HCT116 (cell line): ENCODE measurements at regions not wholly inside any gene's neighbourhood (a gene's known extent, or its start where the extent isn't known, plus 50 kb on each side); places are given as distances from the start of the nearest gene placed in this dataset.

Experiments
- ATAC-seq: fragments of 200-7000 bp; cut with Tn5 transposase; 2 replicates; pipeline ENCODE4 v1.9.1; 2020; ENCODE audit warnings: mild to moderate bottlenecking, moderate library complexity
- BruUV-seq: library from RNA; stranded (reverse); fragments of 400-500 nt; replicated peaks from 2 replicates; lab custom pipeline; 2021; lab: Mats Ljungman, UMichigan
- CTCF ChIA-PET: fragments of 300-600 bp; sonication (Branson Sonifier 250); formaldehyde crosslinking; loops from one replicate; lab custom pipeline; 2021; ENCODE audit warnings: antibody characterized with exemption; lab: Charles Lee
- POLR2A ChIA-PET: fragments of 300-600, 350-600 bp; sonication (Branson Sonifier 250); formaldehyde crosslinking; loops from one replicate; lab custom pipeline; 2021; ENCODE audit warnings: antibody characterized with exemption; lab: Charles Lee
- RAD21 ChIA-PET, 2 experiments: fragments of 300-600 bp; sonication (Branson Sonifier 250); formaldehyde crosslinking; loops; one replicate each; lab custom pipeline; 2023; ENCODE audit warnings: low total read pairs in 2 of 2; ENCODE audit not compliant: uncharacterized antibody in 2 of 2, unreplicated experiment in 2 of 2, low non-redundant PET in 1 of 2; lab: Charles Lee
- DNase-seq: peaks from one replicate; pipeline ENCODE4 v3.0.0-alpha.2; 2010; ENCODE audit warnings: low read depth, low spot score
- H2AFZ ChIP-seq: fragments of 200-600 bp; shearing (Covaris generic), sonication (generic); 2 replicates; pipeline ENCODE4 v1.6.1; 2017; ENCODE audit warnings: low read depth, mixed run types, mixed read lengths, antibody characterized with exemption, low read length; ENCODE audit not compliant: poor library complexity, severe bottlenecking
- H3K27ac ChIP-seq: 2 replicates; pipeline ENCODE4 v1.5.1; 2012; ENCODE audit warnings: low read depth, low read length
- H3K27me3 ChIP-seq: fragments of 200-600 bp; sonication (generic); 2 replicates; pipeline ENCODE4 v1.6.1; 2016; ENCODE audit warnings: mixed run types, low read length, mixed read lengths; ENCODE audit not compliant: insufficient read depth
- H3K36me3 ChIP-seq, 2 experiments: fragments of 200-500 bp in 1 of 2; fragments of 200-600 bp in 1 of 2; sonication (Bioruptor generic) in 1 of 2; sonication (generic) in 1 of 2; 2 replicates each; pipeline versions ENCODE4 v1.5.1 to v1.6.1; 2014 to 2016; ENCODE audit warnings: low read length in 2 of 2, inconsistent platforms in 1 of 2, mixed read lengths in 1 of 2, mixed run types in 1 of 2; ENCODE audit not compliant: insufficient read depth in 2 of 2, control insufficient read depth in 1 of 2
- H3K4me1 ChIP-seq, 2 experiments: fragments of 200-600 bp in 1 of 2; sonication (generic) in 1 of 2; 2 replicates each; pipeline versions ENCODE4 v1.5.1 to v1.6.1; 2012 to 2017; ENCODE audit warnings: low read length in 2 of 2, inconsistent platforms in 1 of 2, mild to moderate bottlenecking in 1 of 2, mixed read lengths in 1 of 2, mixed run types in 1 of 2, moderate library complexity in 1 of 2; ENCODE audit not compliant: insufficient read depth in 2 of 2, control insufficient read depth in 1 of 2
- H3K4me2 ChIP-seq: fragments of 200-600 bp; sonication (generic); 2 replicates; pipeline ENCODE4 v1.6.1; 2017; ENCODE audit warnings: mixed run types, low read length, mixed read lengths
- H3K4me3 ChIP-seq, 2 experiments: fragments of 200-600 bp in 1 of 2; sonication (generic) in 1 of 2; replicated peaks in 1 of 2; 2 replicates each; pipeline ENCODE4 v1.5.1; 2011 to 2016; ENCODE audit warnings: low read length in 2 of 2, control low read depth in 1 of 2, low read depth in 1 of 2, mild to moderate bottlenecking in 1 of 2, mixed read lengths in 1 of 2, mixed run types in 1 of 2
- H3K79me2 ChIP-seq: fragments of 200-600 bp; sonication (generic); 2 replicates; pipeline ENCODE4 v1.6.1; 2017; ENCODE audit warnings: mild to moderate bottlenecking, mixed run types, low read length, moderate library complexity, mixed read lengths; ENCODE audit not compliant: insufficient read depth
- H3K9ac ChIP-seq: fragments of 200-600 bp; sonication (generic); 2 replicates; pipeline ENCODE4 v1.6.1; 2016; ENCODE audit warnings: low read length, mixed read lengths
- H3K9me2 ChIP-seq: fragments of 200-600 bp; sonication (generic), shearing (Covaris generic); 2 replicates; pipeline ENCODE4 v1.6.1; 2017; ENCODE audit warnings: mixed run types, mild to moderate bottlenecking, moderate library complexity; ENCODE audit not compliant: insufficient read depth
- H3K9me3 ChIP-seq, 2 experiments: fragments of 200-500 bp in 1 of 2; fragments of 200-600 bp in 1 of 2; sonication (Bioruptor generic) in 1 of 2; sonication (generic) in 1 of 2; 2 replicates each; pipeline ENCODE4 v1.6.1; 2014 to 2017; ENCODE audit warnings: low read length in 2 of 2, mixed read lengths in 2 of 2, inconsistent platforms in 1 of 2, low read depth in 1 of 2, mild to moderate bottlenecking in 1 of 2, mixed run types in 1 of 2, moderate library complexity in 1 of 2; ENCODE audit not compliant: control insufficient read depth in 1 of 2, insufficient read depth in 1 of 2
- H4K20me1 ChIP-seq: fragments of 200-600 bp; sonication (generic), shearing (Covaris generic); 2 replicates; pipeline ENCODE4 v1.6.1; 2017; ENCODE audit warnings: mixed run types, mild to moderate bottlenecking, moderate library complexity; ENCODE audit not compliant: insufficient read depth
- CEBPB ChIP-seq: IDR thresholded peaks from 2 replicates; pipeline ENCODE4 v1.6.1; 2012; ENCODE audit warnings: low read depth
- CTCF ChIP-seq, 3 experiments: fragments of 200-600 bp in 1 of 3; sonication (generic) in 1 of 3; IDR thresholded peaks in 2 of 3; conservative IDR thresholded peaks in 1 of 3; 2 replicates each; pipeline ENCODE4 v1.5.1; 2012 to 2017; ENCODE audit warnings: low read depth in 2 of 3, low read length in 2 of 3, antibody characterized with exemption in 1 of 3, borderline replicate concordance in 1 of 3, control low read depth in 1 of 3, mild to moderate bottlenecking in 1 of 3, mixed read lengths in 1 of 3, mixed run types in 1 of 3, moderate library complexity in 1 of 3; ENCODE audit not compliant: insufficient read depth in 1 of 3
- EGR1 ChIP-seq: IDR thresholded peaks from 2 replicates; pipeline ENCODE4 v1.6.1; 2012; ENCODE audit warnings: low read depth
- EZH2 ChIP-seq: fragments of 200-600 bp; sonication (generic); IDR thresholded peaks from 2 replicates; pipeline ENCODE4 v1.6.1; 2017; ENCODE audit warnings: antibody characterized with exemption, mixed run types
- JUND ChIP-seq: IDR thresholded peaks from 2 replicates; pipeline ENCODE4 v1.6.1; 2012
- POLR2A ChIP-seq: IDR thresholded peaks from 2 replicates; pipeline ENCODE4 v1.7.0; 2011; ENCODE audit warnings: borderline replicate concordance; ENCODE audit not compliant: insufficient read depth, insufficient read length; ENCODE audit errors: extremely low read depth
- POLR2AphosphoS5 ChIP-seq: IDR thresholded peaks from 2 replicates; pipeline ENCODE4 v1.6.1; 2011; ENCODE audit warnings: mild to moderate bottlenecking, low read depth, low read length, moderate library complexity
- YY1 ChIP-seq: IDR thresholded peaks from 2 replicates; pipeline ENCODE4 v1.6.1; 2011; ENCODE audit warnings: low read length, low read depth, moderate library complexity, mild to moderate bottlenecking; ENCODE audit not compliant: insufficient replicate concordance; ENCODE audit errors: extremely low read depth
- ZFX ChIP-seq: fragments of 450-650 bp; IDR thresholded peaks from 2 replicates; pipeline ENCODE4 v1.6.1; 2017
- intact Hi-C: fragments of 100-400 bp; cut with micrococcal nuclease; formaldehyde crosslinking; loops from 2 replicates; pipeline ENCODE4 v1.10.0; 2022
- TF ChIP-seq, protein P1 (sequence below): IDR thresholded peaks from 2 replicates; pipeline ENCODE4 v1.6.1; 2012
- TF ChIP-seq, protein P2 (sequence below): IDR thresholded peaks from 2 replicates; pipeline ENCODE4 v1.6.1; 2012
- TF ChIP-seq, protein P3 (sequence below): IDR thresholded peaks from 2 replicates; pipeline ENCODE4 v1.6.1; 2011; ENCODE audit warnings: mild to moderate bottlenecking, low read length, moderate library complexity; ENCODE audit not compliant: insufficient replicate concordance; ENCODE audit errors: extremely low read depth

GRCh38 chr3:193119926-193120325 lies 121.1 kb upstream of the PLAAT1 start:
- H3K4me3 ChIP-seq: no peak overlapping the region
- no peak overlapping the region for H2AFZ ChIP-seq
- POLR2A ChIA-PET: no interaction called here
- H3K27ac ChIP-seq: no peak overlapping the region
- no peaks in the 10 kb centered on the region for H3K9me3 ChIP-seq
- CTCF ChIA-PET: no interaction called here
- no peaks in the 10 kb centered on the region for H3K79me2 ChIP-seq
- H3K4me2 ChIP-seq: no peak overlapping the region
- BruUV-seq: no TSS peak
- intact Hi-C loops: no loop called here
- H3K9ac ChIP-seq: no peak overlapping the region
- no peak for DNase-seq
- peaks cover 41% of the 10 kb centered on the region; the same call in 1 of the 2 replicates for H3K27me3 ChIP-seq
- no peaks in the 10 kb centered on the region for H3K4me1 ChIP-seq
- no peaks in the 10 kb centered on the region for H3K9me2 ChIP-seq
- no peaks in the 10 kb centered on the region for H3K36me3 ChIP-seq
- no peaks in the 10 kb centered on the region for H4K20me1 ChIP-seq
- no peak for TF ChIP-seq POLR2AphosphoS5
- TF ChIP-seq, protein P1, sequence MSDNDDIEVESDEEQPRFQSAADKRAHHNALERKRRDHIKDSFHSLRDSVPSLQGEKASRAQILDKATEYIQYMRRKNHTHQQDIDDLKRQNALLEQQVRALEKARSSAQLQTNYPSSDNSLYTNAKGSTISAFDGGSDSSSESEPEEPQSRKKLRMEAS: no peak
- TF ChIP-seq, protein P2, sequence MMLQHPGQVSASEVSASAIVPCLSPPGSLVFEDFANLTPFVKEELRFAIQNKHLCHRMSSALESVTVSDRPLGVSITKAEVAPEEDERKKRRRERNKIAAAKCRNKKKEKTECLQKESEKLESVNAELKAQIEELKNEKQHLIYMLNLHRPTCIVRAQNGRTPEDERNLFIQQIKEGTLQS: no peak
- no peak for TF ChIP-seq ZFX
- ATAC-seq: no peak
- RAD21 ChIA-PET: no interaction called here

GRCh38 chr3:193124861-193125260 lies 116.2 kb upstream of the PLAAT1 start:
- Histone ChIP-seq H3K9me3 (no peaks in the 10 kb centered on the region), H3K27ac (no peak overlapping the region), H3K9me2 (no peaks in the 10 kb centered on the region), H3K36me3 (no peaks in the 10 kb centered on the region), H4K20me1 (no peaks in the 10 kb centered on the region), H3K9ac (no peak overlapping the region), H3K4me1 (no peaks in the 10 kb centered on the region), H3K79me2 (no peaks in the 10 kb centered on the region), H3K4me2 (no peak overlapping the region), H3K4me3 (no peak overlapping the region), H2AFZ (no peak overlapping the region), H3K27me3 (peaks cover 49% of the 10 kb centered on the region)
- ChIA-PET POLR2A (no interaction called here), RAD21 (no interaction called here), CTCF (no interaction called here)
- BruUV-seq: no TSS peak
- TF ChIP-seq YY1 (no peak), POLR2A (no peak), EGR1 (no peak), POLR2AphosphoS5 (no peak), JUND (no peak), CEBPB (no peak), CTCF (IDR thresholded peaks at IDR 0.05 in 2 of 3, conservative IDR thresholded peaks at IDR 0.05 in 1 of 3; ENCODE audit: borderline replicate concordance in 1 of 3, insufficient read depth in 1 of 3, low read depth in 2 of 3, low read length in 2 of 3) (no peak), EZH2 (no peak)
- TF ChIP-seq, protein P3, sequence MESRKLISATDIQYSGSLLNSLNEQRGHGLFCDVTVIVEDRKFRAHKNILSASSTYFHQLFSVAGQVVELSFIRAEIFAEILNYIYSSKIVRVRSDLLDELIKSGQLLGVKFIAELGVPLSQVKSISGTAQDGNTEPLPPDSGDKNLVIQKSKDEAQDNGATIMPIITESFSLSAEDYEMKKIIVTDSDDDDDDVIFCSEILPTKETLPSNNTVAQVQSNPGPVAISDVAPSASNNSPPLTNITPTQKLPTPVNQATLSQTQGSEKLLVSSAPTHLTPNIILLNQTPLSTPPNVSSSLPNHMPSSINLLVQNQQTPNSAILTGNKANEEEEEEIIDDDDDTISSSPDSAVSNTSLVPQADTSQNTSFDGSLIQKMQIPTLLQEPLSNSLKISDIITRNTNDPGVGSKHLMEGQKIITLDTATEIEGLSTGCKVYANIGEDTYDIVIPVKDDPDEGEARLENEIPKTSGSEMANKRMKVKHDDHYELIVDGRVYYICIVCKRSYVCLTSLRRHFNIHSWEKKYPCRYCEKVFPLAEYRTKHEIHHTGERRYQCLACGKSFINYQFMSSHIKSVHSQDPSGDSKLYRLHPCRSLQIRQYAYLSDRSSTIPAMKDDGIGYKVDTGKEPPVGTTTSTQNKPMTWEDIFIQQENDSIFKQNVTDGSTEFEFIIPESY: no peak
- no peak; the same call in 1 of the 2 replicates for ATAC-seq
- intact Hi-C loops: no loop called here
- DNase-seq: no peak
